ENCODE measurements at regions not wholly inside any gene's neighbourhood (a gene's known extent, or its start where the extent isn't known, plus 50 kb on each side); places are given as distances from the start of the nearest gene placed in this dataset.

DNA sequence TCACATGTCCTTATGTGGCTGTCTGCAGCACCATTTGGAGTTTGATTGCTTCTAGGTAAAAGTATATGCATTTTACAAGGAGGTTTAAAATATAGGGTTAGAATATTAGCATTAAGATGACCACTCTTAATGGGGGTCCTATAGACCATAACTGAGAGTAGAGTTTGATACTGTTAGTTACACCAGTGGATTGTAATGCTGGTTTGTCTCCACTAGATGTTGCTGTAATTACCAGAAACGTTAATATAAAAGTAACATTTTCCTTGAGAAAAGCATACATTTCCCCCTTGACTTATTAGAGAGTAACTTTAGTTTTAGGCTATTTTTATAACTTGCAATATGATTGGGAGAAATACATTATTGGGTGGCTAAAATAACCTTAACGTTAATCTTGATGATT lies 93.0 kb downstream of the ZXDA start:
- TF ChIP-seq, protein P1, sequence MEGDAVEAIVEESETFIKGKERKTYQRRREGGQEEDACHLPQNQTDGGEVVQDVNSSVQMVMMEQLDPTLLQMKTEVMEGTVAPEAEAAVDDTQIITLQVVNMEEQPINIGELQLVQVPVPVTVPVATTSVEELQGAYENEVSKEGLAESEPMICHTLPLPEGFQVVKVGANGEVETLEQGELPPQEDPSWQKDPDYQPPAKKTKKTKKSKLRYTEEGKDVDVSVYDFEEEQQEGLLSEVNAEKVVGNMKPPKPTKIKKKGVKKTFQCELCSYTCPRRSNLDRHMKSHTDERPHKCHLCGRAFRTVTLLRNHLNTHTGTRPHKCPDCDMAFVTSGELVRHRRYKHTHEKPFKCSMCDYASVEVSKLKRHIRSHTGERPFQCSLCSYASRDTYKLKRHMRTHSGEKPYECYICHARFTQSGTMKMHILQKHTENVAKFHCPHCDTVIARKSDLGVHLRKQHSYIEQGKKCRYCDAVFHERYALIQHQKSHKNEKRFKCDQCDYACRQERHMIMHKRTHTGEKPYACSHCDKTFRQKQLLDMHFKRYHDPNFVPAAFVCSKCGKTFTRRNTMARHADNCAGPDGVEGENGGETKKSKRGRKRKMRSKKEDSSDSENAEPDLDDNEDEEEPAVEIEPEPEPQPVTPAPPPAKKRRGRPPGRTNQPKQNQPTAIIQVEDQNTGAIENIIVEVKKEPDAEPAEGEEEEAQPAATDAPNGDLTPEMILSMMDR (IDR thresholded peaks at IDR 0.05), result peak; percentile 64; the same call in 1 of the 2 replicates
- no peak for TF ChIP-seq POLR2AphosphoS5 (IDR thresholded peaks at IDR 0.05; ENCODE audit: low read depth, low read length)
- no peak for TF ChIP-seq TCF7L2 (IDR thresholded peaks at IDR 0.05; ENCODE audit: low read depth, low read length)
- TF ChIP-seq, protein P2, sequence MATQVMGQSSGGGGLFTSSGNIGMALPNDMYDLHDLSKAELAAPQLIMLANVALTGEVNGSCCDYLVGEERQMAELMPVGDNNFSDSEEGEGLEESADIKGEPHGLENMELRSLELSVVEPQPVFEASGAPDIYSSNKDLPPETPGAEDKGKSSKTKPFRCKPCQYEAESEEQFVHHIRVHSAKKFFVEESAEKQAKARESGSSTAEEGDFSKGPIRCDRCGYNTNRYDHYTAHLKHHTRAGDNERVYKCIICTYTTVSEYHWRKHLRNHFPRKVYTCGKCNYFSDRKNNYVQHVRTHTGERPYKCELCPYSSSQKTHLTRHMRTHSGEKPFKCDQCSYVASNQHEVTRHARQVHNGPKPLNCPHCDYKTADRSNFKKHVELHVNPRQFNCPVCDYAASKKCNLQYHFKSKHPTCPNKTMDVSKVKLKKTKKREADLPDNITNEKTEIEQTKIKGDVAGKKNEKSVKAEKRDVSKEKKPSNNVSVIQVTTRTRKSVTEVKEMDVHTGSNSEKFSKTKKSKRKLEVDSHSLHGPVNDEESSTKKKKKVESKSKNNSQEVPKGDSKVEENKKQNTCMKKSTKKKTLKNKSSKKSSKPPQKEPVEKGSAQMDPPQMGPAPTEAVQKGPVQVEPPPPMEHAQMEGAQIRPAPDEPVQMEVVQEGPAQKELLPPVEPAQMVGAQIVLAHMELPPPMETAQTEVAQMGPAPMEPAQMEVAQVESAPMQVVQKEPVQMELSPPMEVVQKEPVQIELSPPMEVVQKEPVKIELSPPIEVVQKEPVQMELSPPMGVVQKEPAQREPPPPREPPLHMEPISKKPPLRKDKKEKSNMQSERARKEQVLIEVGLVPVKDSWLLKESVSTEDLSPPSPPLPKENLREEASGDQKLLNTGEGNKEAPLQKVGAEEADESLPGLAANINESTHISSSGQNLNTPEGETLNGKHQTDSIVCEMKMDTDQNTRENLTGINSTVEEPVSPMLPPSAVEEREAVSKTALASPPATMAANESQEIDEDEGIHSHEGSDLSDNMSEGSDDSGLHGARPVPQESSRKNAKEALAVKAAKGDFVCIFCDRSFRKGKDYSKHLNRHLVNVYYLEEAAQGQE (IDR thresholded peaks at IDR 0.05; ENCODE audit: insufficient read depth in 1 of 2, low read depth in 2 of 2, low read length in 1 of 2), result no peak

Measured in Panc1 (cell line).